Brain microvascular endothelial cell (primary cell): ENCODE measurements at regions not wholly inside any gene's neighbourhood (a gene's known extent, or its start where the extent isn't known, plus 50 kb on each side); places are given as distances from the start of the nearest gene placed in this dataset.

Source experiments
- DNase-seq: peaks from one replicate; pipeline ENCODE4 v3.0.0-alpha.2; 2020
- H3K27ac ChIP-seq: fragments of 250-450 bp; sonication (Bioruptor Pico); 2 replicates; pipeline ENCODE4 v1.5.1; 2020; ENCODE audit warnings: mild to moderate bottlenecking, moderate library complexity
- H3K27me3 ChIP-seq: fragments of 250-450 bp; sonication (Bioruptor Pico); replicated peaks from 2 replicates; pipeline ENCODE4 v1.5.1; 2020; ENCODE audit warnings: mild to moderate bottlenecking
- H3K36me3 ChIP-seq: fragments of 250-450 bp; sonication (Bioruptor Pico); replicated peaks from 2 replicates; pipeline ENCODE4 v1.5.1; 2020; ENCODE audit warnings: mild to moderate bottlenecking
- H3K4me3 ChIP-seq: 2 replicates; pipeline ENCODE4 v1.5.1; 2011; ENCODE audit warnings: low read depth, mild to moderate bottlenecking, control low read depth, low read length, moderate library complexity
- CTCF ChIP-seq: IDR thresholded peaks from 2 replicates; pipeline ENCODE4 v1.5.1; 2011; ENCODE audit warnings: low read depth, mild to moderate bottlenecking, moderate library complexity, low read length, control low read depth, inconsistent platforms; ENCODE audit errors: missing control alignments
- in situ Hi-C: cut with HindIII; loops from 2 replicates; pipeline ENCODE4 v1.10.0; 2017; ENCODE audit warnings: low sequenced_read_pairs, low pct_ligation_motif_present

DNA sequence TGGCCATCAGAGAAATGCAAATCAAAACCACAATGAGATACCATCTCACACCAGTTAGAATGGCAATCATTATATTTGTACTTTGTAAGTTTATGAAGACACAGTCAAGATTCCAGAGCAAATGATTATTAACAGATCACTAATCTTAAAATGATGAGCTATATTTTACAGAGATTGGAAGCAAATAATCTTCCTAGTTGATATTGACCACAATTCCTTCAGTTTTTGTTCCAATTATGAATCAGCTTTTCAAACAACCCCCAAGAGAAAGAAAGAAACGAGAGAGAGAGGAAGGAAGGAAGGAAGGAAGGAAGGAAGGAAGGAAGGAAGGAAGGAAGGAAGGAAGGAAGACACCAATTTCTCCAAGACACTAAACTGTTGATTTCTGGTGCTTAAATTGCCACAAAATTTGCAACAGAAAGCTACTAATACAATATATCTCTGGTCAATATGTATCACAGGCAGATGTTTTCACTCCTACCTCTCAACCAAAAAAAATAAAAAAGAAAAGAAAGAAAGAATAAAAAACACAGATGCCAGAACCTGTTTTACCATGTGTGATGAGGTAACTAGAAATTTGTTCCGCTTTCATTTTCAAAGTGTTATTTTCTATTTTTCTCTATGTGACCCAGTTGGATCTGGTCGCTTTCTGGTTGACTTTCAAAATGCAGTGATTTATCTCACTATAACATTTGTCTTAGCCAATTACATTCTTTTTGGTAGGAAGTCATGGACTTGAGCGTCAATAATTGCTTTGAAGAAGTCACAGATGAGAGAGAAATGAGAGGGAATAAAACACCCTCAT lies 1609.6 kb downstream of the SI start:
- DNase-seq: no peak
- Histone ChIP-seq H3K27ac (no peak overlapping the region), H3K4me3 (no peak overlapping the region), H3K27me3 (no peaks in the 10 kb centered on the region), H3K36me3 (no peaks in the 10 kb centered on the region)
- TF ChIP-seq CTCF: no peak
- in situ Hi-C loops: no loop called here

DNA sequence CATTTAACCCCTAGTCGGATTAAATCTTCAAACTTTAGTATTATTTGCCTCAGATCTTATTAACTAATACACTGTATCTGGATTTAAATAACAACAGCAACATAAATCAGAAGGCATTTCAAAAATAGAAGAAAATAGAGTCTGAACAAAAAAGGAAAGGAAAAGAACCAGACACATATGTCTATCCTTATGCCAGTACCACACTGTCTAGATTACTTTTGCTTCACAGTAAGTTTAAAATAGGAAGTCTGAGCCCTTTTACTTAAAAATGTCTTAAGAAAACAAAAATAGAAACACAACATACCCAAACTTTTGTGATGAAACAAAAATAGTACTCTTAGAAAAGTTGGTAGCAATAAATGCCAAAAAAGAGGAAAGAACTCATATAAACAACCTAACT lies 1615.8 kb downstream of the SI start:
- H3K4me3 ChIP-seq: no peak overlapping the region
- in situ Hi-C loops: no loop called here
- no peak for DNase-seq
- no peak for TF ChIP-seq CTCF
- no peaks in the 10 kb centered on the region for H3K36me3 ChIP-seq
- H3K27ac ChIP-seq: no peak overlapping the region
- no peaks in the 10 kb centered on the region for H3K27me3 ChIP-seq

DNA sequence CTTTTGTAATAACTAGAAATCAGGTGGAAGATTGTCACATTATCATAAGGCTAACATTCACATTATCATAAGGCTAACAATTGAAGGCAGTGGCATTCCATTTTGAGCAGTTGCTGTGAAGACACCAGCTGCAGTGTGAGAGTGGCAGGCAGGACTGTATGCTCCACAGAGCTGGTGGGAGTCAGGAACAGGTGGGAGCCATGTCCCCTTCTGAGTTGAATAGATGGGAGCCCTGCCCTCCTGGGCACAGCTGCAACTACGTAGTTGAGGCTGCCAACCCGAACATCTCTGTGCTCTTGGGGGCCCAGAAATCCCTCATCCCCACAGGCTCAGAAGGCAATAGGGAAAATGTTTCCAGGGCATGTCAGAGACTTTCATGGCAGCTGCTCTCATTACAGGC lies 1627.6 kb downstream of the SI start:
- no peak overlapping the region for H3K4me3 ChIP-seq
- DNase-seq: no peak
- H3K36me3 ChIP-seq: no peaks in the 10 kb centered on the region
- H3K27ac ChIP-seq: no peak overlapping the region
- in situ Hi-C loops: no loop called here
- TF ChIP-seq CTCF: no peak
- H3K27me3 ChIP-seq: no peaks in the 10 kb centered on the region

DNA sequence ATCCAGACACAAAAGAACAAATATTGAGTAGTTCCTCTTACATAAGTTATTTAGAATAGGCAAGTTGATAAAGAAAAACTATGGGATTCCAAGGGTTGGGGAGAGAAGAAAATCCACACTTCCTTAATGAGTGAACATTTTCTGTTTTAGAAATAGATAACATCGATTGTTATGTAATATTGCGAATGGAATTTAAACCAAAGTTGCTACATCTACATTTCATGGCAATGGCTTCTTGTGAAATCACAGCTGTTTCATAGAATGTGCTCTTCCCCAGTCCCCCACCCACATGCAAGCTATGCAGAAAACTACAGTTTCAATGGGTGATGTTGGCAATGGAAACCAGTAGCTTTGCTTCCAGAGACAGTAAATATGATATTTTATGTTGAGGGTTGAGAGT lies 1639.5 kb downstream of the SI start:
- in situ Hi-C loops: no loop called here
- no peaks in the 10 kb centered on the region for H3K27me3 ChIP-seq
- H3K27ac ChIP-seq: no peak overlapping the region
- DNase-seq: no peak
- H3K4me3 ChIP-seq: no peak overlapping the region
- H3K36me3 ChIP-seq: no peaks in the 10 kb centered on the region
- no peak for TF ChIP-seq CTCF

DNA sequence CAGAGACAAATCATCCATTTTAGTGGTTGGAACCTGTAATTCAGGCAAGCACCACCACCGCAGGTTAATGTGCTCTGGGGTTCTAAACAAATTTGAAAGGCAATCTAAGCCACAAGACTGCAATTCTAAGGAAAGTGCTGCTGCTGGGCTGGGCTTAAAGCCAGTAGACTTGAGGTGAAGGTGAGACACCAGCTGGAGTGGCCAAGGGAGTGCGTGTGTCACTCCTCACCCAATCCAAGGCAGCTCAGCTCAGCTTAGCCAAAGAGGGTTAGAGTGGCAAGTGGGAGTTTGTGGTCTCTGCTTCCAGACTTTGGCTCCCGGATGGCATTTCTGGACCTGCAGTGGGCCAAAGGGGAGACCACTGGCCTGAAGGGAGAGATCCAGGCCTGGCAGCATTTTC lies 1655.6 kb downstream of the SI start:
- H3K27ac ChIP-seq: no peak overlapping the region
- H3K36me3 ChIP-seq: no peaks in the 10 kb centered on the region
- no peak for TF ChIP-seq CTCF
- no peak overlapping the region for H3K4me3 ChIP-seq
- no peaks in the 10 kb centered on the region for H3K27me3 ChIP-seq
- no peak for DNase-seq
- in situ Hi-C loops: no loop called here

DNA sequence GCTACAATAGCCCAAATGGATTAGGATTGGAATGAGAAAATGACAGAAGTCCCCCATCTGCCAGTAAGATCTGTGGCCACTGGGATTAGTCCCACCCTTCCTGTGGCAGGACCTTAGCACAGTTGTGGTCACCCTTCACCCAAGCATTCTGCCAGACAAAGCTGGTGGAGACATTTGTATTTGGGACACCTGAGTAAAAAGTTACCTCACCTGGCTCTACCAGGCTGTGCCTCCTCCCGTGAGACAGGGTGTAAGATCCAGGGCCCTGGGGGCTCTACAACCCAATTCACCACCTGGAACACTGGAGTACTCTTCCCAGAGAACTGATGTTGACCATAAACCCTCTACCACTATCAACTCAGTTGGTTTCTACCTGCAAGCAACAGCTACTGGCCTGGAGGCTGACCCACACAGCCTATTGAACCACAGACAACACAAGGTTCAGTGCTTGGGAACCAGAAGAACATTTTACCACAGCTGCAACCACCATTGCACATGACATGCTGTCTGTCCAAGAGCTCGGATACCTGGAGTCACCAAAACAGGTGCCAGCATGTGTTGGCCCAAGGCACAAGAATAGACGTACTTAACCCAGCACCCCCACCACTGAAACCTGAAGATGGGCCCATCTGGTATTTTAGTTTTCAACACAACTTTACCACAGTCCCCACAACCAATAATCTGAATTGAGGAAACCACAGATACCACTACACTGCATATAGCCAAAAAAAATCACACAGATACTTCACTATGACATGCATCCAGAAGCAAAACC lies 1686.7 kb downstream of the SI start:
- Histone ChIP-seq H3K36me3 (no peaks in the 10 kb centered on the region), H3K27me3 (no peaks in the 10 kb centered on the region), H3K27ac (no peak overlapping the region), H3K4me3 (no peak overlapping the region)
- no peak for DNase-seq
- in situ Hi-C loops: no loop called here
- no peak for TF ChIP-seq CTCF
